Hematopoietic multipotent progenitor cell treated with erythropoietin and hydrocortisone succinate and interleukin-3 and kit ligand, for 8 days (in vitro differentiated cells): ENCODE measurements at regions not wholly inside any gene's neighbourhood (a gene's known extent, or its start where the extent isn't known, plus 50 kb on each side); places are given as distances from the start of the nearest gene placed in this dataset.

Experiments used
- DNase-seq: peaks from one replicate; pipeline ENCODE4 v3.0.0-alpha.2; 2015

DNA sequence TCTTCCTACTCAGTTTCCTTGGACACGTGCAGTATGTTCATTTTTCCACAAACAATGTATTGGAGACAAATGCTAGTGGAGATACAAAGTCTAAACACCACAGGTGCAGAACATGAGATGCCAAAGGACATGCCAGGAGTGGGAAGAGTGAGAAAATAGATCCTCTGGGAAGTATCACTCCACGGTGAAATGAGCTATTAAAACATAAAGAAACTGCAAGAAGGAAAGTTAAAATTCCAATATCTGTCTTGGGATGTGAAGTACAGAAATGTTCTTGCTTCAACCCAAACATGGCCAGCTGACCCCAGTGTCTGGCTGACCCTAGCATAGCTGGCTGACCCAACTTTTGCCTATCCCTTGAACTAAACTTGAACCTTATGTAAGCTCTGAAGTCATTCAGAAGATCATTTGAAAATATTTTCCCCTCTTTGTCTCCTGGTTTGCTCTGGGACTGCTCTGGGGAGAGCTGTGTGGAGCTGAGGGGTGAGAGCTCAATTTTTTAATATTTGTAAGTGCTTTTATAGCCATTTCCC, 59.5 kb downstream of the FZD1 start:
- DNase-seq = no peak

DNA sequence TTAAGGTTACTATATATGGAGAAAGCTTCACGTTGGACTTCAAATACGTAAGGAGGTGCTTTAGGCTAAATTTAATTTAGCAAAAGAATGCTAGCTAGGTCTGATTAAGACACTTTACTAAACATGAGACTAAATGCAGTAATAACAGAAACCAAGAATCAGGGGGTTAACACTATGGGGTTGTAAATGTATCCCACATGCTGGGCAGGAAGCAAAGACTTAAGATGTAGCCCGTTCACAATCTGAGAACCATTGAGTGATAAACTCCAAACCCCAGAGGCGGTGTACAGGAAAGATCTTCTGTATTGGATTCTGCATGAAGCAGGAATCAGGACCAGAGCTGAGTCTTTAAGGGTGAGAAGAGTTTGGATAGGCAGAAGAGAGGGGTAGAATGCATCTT, 60.4 kb downstream of the FZD1 start:
- DNase-seq = no peak

DNA sequence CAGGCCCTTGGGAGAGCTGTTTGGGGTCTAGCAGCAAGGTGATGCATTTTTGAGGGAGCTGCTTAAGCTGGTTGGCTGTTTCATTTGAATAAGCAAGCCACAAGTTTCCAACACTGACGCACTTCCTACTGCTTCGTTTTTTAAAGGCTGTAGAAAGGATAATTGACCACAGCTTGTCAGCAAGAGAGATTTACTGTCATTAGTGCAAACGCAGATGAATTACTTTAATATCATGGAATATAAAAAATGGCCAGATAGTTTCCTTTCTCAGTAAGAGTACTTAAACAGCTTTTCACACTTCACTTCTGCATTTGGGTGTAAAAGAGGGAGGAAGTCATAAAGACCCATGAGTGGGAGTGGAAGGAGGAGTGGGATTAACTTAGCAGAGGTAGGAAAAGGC, 61.5 kb downstream of the FZD1 start:
- DNase-seq = no peak

DNA sequence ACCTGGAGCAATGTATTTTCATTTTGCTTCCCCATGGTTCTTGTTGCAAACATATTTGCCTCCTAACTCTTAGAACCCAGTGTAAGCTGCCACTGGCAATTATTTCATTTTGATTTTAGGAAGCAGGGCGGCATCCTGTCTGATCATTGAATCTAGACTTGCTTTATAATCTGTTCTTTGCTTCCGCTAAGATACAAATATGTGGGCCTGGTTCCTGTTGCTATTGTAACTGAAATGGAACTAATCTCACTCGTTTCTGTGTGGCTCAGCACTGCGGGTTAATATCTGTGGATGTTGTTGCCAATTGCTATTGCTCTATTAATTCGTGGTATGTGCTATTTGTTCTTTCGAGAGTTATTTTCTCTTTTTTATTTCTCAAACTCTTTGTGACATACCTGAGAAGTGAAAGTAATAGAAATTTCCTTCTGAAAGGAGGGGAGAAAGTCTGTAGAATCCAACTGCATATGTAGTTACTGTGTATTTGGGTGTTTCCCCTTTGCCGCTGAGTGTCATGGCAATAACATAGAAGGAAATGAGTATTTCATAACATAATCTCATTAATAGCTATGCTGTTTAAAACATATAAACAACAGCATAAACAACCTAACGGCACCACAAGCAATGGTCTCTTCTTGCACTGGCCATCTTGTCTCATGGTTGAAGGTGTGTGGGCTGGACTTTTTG, 62.4 kb downstream of the FZD1 start:
- no peak for DNase-seq

DNA sequence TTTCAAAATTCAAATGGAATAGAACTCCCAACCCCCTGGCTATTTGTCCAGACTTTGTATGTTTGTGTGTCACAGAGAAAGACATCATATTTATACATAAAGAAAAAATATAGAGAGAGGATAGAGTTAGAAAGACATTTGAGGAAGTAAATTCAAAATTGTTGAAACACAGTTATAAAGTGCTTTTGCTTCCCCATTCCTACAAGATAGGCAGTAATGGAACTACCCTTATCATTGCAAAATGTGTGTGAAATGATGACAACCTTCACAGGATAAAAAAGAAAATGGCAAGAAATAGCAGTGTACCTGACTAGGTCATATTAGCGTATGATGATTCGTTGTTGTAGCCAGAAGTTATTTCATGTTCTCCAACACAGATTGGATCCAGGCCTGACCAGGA, 63.1 kb downstream of the FZD1 start:
- no peak for DNase-seq

DNA sequence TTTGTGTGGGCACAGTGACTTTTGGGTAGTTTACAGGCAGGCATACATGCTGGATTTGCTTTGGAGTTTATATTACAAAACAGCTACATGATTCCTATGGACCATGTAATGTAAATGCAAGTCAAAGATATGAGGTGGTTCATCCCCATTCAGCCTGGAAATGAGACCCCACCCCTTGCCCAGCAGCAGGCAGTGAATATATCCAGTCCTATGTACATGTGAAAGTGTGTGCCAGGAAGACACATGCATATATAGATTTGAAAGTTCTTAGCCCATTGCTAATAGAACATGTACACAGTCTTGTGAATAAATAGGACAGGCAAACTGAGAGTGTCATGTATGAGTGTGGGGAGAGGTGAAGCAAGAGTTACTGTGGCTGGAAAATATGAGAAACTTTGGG, 65.3 kb downstream of the FZD1 start:
- DNase-seq = no peak

DNA sequence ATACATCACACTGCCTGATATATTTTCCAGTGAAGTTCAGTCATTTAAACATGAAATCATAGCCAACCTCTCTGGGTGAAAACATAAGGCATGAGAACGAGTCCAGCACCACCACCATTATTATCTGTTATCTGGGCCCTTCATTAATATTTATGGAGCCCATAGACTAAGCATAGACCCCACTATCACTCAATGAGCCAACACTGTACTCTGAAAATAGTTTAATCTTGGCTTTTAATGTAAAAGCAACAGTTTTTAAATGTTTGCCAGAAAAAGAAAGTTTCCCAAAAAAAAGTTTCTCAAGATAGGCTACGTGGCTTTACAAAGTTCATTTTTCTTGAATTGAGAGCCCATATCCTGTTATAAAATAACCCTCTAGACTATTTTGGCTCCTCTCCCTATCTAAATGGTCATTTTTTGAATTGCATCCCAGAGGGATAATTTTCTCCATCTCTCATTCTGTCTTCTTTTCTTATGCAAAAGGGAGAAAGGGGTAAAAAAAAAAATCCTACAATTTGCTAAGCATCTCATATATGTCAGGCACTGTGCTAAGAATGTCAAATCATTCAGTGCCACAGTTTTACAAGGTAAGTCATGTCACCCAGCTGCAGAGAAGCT, 66.1 kb downstream of the FZD1 start:
- no peak for DNase-seq

DNA sequence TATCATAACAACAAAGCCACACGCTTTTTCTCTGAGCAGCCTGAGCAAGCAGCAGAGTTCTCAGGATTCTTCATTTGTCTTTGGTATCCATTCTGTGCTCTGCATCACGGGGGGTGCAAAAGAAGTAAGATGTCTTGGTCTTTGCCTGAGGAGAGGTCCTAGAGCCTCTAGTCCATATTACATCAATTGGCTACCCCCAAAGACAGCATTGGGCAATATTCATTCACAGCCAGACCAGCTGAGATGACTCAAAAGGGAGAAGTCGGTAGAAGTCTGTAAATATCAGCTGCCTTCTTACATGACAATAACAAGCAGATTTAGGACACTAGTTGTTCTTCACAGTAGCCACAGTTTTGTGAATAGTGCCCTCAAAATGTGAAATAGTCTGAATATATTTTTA, 66.6 kb downstream of the FZD1 start:
- no peak for DNase-seq

DNA sequence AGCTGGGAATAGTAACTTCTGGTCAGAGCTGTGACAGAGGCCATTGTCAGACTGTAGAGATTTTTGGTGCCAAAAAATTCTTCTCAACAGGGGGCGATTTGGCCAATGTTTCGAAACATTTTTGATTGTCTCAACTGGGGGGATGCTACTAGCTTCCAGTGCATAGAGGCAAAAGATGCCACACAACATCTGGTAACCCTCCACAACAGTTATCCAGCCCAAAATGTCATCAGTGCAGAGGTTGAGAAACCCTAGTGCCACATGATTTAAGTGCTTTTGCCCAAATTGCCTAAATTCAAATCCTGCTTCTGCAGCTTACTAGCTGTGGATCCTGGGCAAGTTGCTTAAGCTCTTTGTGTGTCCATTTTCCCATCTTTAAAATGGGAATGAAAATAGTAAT, 71.9 kb downstream of the FZD1 start:
- no peak for DNase-seq

DNA sequence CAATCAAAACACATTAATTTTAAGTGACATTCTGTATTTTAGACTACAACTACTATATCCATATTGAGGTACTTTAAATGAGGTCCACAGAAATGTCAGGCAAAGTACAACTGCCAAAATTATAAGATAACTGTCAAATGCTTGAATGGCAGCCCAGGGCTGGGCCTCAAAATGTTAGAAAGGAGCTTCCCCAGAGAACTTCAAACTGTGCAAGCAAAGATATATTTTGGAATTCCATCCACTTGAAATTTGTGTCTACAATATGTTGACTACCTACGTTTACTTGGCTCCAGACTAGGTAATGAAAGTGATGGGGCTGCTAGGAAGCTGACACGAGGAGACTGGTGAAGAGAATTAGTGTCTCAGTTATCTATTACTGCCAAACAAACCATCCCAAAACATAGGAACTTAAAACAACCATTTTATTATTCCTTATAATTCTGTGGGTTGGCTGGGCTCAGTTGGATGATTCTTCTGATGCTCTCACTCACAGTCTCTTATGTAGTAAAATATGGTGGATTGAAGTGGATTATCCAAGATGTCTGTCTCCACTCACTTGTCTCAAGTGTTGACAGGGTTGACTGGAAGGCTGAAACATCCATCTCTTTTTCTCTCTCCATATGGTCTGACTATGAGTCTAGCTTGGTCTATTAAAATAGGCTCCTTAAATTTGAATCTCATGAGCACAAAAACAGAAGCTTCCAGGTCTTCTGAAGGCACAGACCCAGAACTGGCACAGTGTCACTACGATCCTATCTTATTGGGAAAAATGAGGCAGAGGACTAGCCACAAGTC, 74.2 kb downstream of the FZD1 start:
- no peak for DNase-seq

DNA sequence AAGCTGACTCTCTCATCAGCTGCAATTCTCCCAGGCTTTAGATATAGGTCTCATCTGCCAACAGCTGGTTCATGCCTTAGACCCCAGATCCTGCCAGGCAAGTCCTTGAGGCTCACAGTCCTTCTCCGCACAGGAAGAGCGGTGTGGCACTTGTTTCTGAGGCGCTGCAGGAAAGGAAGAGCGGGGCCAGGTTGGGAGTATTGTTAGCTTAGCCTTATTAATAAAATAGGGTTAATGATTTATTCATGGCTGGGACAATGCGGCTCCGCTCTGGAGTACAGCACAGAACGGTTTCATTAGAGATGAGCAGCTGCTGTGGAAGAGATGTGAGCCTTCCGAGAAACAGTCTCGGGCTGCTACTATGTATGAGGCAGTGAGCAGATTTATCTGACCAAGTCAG, 78.1 kb downstream of the FZD1 start:
- no peak for DNase-seq

DNA sequence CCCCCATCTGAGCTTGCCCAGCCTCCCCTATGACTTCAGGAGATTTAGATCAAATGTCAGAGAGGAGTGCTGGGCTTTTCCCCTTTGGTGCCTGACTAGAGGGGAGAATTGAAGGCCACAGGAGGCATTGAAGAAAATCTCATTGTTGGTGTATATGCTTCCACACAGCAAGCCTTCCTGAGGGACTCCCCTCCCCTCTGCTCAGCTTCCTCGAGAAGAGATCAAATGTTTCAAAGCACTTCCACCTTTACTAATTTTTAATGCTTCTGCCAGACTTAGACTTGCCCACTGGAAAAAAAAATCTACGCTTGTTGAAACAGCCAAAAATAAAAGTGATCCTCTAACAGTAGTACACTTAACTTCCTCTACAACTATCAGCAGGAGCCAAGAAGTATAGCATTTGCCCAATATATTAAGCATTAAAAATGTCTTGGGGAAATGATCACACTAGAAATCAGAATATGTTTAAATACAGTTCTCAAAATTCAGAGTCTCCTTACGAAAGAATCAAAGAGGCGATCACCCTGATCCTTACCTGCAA, 79.3 kb downstream of the FZD1 start:
- DNase-seq = no peak

DNA sequence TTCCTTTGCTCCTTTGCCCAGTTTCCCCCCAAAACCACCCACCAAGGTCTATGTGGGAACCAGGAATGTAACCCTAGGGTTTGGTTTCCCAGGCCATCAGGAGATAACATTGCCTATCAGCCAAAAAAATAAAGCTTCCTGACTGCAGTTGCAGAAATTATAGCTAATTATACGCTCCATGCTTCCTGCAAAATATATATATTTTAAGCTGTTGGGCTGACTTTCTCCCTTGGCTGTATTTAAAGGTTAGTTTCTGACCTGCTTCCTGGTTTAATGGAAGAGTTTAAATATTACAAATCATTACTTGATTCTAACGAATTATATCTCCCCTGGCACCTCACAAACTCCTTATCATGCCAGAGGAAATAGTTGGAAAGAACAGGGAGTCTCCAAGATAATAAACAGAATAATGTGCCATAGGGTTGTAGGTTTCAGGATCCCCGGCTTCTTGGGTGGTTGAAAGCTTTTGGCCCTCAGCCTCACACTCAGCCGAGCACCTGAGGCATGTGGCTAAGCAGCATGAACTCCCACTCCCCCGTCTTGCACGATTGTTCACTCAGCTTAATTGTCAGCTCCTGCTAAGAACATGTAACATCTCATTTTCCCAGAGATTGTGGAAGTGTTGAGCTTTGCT, 79.9 kb downstream of the FZD1 start:
- no peak for DNase-seq

DNA sequence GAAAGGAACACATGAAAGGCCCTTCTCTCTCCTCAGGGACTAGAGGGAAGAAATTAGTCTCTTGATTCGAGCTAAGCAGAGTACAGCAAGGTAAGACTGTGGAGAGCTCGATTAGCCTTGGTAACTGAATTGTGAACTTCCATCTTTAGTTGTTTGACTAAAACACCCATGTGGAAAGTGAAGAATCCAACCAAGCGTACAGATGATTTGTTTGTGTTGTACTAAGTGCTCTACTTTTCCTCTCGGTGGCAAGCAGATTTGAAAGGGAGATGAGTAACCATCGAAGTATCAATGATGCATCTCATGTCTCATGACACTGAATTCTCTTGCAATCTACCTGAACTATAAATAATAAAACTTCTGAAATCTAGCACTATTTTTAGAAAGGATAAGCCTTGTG, 80.7 kb downstream of the FZD1 start:
- DNase-seq = no peak

DNA sequence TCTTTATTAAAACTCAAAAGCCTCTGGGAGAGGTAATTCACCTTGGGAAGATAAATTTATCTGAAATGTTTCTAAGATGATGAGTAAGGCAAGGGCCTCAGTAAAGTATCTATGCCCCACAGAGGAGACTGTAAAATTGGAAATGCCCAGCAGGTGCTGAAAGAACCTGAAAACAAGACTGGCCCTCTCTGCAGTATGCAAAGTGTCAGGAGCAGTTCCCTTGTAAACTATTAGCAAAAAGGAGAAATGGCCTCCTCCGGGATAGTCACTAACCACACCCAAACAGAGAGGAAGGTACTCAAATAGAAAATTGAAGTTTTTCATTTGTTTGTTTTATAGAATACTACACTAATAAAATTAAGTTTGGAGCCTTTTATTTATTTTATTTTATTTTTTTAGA, 81.2 kb downstream of the FZD1 start:
- DNase-seq = no peak

DNA sequence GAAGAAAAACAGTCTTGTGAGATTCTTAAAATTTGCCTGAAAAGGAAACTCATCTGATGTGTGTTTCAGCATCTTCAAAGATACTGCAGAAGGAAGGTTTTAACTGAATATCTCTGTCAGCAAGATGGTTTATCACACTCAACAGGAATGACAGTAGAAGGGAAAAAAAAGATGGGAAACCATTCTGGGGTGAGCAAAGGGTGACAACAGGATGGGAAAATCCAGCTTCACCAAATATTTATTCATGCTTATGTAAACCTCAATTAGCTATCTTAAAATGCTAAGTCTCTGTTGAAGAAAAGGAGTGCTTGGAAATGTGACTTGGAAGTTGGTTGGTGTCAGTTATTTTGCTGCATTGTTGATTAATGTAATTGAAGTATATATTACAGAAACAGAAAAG, 82.2 kb downstream of the FZD1 start:
- no peak for DNase-seq

DNA sequence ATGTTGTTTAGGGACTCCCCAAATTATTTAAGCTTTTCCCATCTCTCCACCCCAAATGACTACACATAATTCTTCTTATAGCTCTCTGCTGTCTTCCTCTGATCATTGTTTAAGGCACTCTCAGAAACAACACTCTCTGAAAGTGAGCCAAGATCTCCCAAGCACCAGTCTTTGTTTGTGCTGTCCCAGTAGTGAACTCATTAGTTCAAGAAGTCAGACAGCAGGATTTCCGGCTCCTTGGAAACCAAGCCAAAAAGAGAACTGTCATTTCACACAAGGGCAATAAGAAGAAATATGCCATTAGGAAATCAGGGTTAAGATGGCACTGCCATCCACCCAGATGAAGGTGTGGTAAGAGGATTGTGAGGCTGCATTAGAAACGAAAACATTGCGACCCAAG, 83.1 kb downstream of the FZD1 start:
- no peak for DNase-seq

DNA sequence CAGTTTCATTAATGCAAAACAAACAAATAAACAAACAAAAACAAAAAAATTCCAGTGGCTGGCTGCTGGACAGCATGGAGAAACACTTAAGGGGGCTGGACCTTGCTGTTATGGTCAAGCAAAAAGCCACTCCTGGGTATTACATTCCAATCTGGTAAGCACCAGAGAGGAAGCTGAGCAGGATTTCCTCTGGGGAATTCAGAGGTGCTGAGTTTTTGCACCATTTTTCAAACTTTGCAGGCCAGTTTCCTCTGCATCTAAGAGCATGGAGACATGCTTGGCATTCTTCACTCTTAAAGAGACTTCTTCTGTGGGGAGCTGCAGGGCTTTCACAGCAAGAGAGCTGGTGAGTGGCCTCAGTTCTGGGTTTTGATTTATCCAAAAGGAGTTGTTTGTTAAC, 84.5 kb downstream of the FZD1 start:
- DNase-seq = no peak

DNA sequence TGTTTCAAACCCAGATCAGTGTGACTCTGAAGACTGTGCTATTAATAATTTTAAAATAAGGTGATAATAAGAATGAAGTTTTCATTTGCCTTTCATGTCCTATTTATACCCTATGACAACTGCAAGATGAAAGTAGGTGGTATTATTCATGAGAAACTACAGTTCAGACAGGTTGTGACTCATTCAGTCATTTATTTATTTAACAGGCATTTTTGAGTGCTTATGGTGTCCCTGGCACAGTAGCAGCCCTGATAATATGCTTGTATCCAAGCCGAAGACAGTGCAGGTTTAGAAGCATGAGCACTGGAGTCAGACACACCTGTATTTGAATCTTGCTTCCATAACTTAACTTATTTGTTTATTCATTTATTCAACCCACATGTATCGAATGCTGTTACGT, 87.1 kb downstream of the FZD1 start:
- DNase-seq = no peak

DNA sequence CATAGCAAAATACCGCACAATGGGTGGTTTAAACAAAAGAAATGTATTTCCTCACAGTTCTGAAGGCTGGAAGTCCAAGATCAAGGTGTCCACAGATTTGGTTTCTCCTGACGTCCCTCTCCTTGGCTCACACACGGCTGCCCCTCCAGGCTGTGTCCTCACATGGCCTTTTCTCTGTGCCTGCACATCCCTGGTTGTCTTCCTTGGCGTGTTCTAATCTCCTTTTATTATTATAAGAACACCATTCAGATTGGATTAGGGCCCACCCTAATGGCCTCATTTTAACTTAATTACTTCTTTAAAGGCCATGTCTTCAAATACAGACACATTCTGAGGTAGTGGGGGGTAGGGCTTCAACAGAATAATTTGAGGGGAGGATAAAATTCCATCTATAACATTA, 87.9 kb downstream of the FZD1 start:
- DNase-seq = no peak

DNA sequence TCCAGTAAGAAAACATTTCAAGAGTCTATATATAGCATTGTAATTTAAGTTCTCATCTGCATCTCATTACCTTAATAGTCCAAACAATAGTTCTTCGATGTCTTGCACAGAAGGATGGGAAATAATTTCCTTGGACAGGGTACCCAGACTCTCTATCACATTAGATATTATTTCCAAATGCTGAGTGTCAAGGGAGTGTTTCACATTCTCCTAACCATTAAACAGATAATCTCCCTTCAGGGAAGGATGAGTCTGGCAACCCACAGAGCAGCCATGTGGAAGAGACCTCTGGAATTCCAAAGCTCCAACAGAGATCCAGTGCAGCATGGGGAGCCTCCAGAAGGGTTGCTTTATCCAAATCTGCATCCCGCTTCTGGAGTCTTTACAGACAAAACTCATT, 89.6 kb downstream of the FZD1 start:
- no peak for DNase-seq

DNA sequence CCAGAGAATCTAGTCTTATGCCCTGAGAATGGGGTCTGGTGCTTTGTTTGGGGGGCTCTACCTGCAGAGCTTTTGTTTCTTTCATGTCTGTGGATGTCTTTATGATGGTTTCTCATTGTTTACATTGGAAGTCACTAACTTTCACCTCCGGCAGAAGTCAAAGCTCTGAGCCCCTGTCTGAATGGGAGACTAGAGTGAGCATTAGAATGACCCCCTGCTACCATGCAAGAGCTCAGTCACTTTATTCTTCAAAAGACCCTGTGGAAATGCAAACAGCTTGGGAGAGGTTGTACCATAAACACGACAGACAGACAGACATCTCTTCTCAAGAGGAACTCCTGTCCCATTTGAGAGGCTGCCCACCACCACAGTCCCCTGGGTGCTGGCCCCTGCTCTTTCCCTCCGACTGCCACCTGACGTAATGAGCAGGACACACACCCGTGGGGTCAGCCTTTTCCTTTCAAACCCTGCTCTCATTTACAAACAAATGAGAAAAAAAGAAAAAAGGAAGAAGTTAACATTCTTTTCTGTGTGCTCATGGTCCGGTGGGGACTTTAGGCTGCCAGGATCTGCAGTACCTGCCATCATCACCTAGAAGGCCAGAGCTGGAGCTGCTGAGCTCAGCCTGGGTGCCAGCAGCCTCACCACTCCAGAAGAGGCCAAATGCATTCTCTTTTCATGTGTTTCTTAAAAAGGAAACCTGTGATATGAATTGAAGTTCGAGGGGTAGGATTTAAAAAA, 91.6 kb downstream of the FZD1 start:
- DNase-seq = no peak

DNA sequence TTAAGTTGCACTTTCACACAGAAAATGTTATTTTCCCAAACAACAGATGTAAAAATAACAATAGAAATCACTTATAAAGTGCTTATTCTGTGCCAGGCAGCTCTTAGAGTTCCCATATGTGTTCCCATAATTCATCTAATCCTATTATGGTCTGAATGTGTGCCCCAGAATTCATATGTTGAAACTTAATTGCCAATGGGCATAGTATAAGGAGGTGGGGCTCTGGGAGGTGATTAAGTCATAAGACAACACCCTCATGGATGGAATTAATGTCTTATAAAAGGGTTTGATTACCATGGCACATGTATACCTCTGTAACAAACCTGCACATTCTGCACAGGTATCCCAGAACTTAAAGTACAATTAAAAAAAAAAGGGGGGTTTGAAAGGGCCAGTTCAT, 92.7 kb downstream of the FZD1 start:
- DNase-seq = no peak
